Lower lobe of right lung (tissue), 2 donors: ENCODE measurements at regions not wholly inside any gene's neighbourhood (a gene's known extent, or its start where the extent isn't known, plus 50 kb on each side); places are given as distances from the start of the nearest gene placed in this dataset.

Experiments used
- ATAC-seq, 2 donors: fragments of 200-7000 bp; cut with Tn5 transposase; one replicate each; pipeline ENCODE4 v1.9.1; 2020 to 2022; ENCODE audit warnings: mild to moderate bottlenecking in 2 of 2, moderate library complexity in 2 of 2
- DNase-seq: peaks from one replicate; pipeline ENCODE4 v3.0.0-alpha.2; 2020
- H3K27ac ChIP-seq: fragments of 200-600 bp; one replicate; pipeline ENCODE4 v1.8.0; 2022
- H3K27me3 ChIP-seq: fragments of 200-600 bp; one replicate; pipeline ENCODE4 v1.8.0; 2022; ENCODE audit warnings: low read depth
- H3K36me3 ChIP-seq: fragments of 200-600 bp; one replicate; pipeline ENCODE4 v1.8.0; 2022; ENCODE audit warnings: mild to moderate bottlenecking
- H3K4me1 ChIP-seq: fragments of 200-600 bp; one replicate; pipeline ENCODE4 v1.8.0; 2022
- H3K4me3 ChIP-seq: fragments of 200-600 bp; one replicate; pipeline ENCODE4 v1.8.0; 2022; ENCODE audit warnings: mild to moderate bottlenecking
- H3K9me3 ChIP-seq: fragments of 200-600 bp; one replicate; pipeline ENCODE4 v1.8.0; 2022
- CTCF ChIP-seq: fragments of 200-600 bp; IDR thresholded peaks from one replicate; pipeline ENCODE4 v1.8.0; 2022; ENCODE audit warnings: antibody characterized with exemption, mild to moderate bottlenecking
- intact Hi-C: fragments of 100-400 bp; cut with DNase I; formaldehyde crosslinking; loops from one replicate; pipeline ENCODE4 v1.11.0; 2022
- donor health status: DM: no; HTN: yes; CAD: no; lungs with severe emphysema.

GRCh38 chr18:25621682-25622081 is 269.7 kb upstream of the ZNF521 start:
- no peak for DNase-seq
- H3K27ac ChIP-seq, result no peak overlapping the region
- no peak overlapping the region for H3K4me3 ChIP-seq
- no peak for ATAC-seq
- no peaks in the 10 kb centered on the region for H3K36me3 ChIP-seq
- H3K27me3 ChIP-seq, result no peaks in the 10 kb centered on the region
- H3K4me1 ChIP-seq, result no peaks in the 10 kb centered on the region
- intact Hi-C loops, result no loop called here
- peaks cover 10% of the 10 kb centered on the region for H3K9me3 ChIP-seq
- TF ChIP-seq CTCF, result no peak

- Histone ChIP-seq H3K9me3 (peaks cover 7% of the 10 kb centered on the region), H3K27me3 (no peaks in the 10 kb centered on the region), H3K4me1 (no peaks in the 10 kb centered on the region), H3K36me3 (no peaks in the 10 kb centered on the region), H3K27ac (no peak overlapping the region), H3K4me3 (no peak overlapping the region)
- ATAC-seq (no peak), DNase-seq (no peak)
- intact Hi-C loops, result no loop called here
- no peak for TF ChIP-seq CTCF
Measured at GRCh38 chr18:25621144-25621543, 269.2 kb upstream of the ZNF521 start.

- Histone ChIP-seq H3K36me3 (no peaks in the 10 kb centered on the region), H3K9me3 (no peaks in the 10 kb centered on the region), H3K27ac (no peak overlapping the region), H3K4me3 (no peak overlapping the region), H3K27me3 (no peaks in the 10 kb centered on the region), H3K4me1 (no peaks in the 10 kb centered on the region)
- DNase-seq, result no peak
- ATAC-seq, result no peak
- TF ChIP-seq CTCF, result no peak
- intact Hi-C loops, result no loop called here
Measured at GRCh38 chr18:25614168-25614567, 262.2 kb upstream of the ZNF521 start.

- TF ChIP-seq CTCF, result no peak
- H3K27me3 ChIP-seq, result no peaks in the 10 kb centered on the region
- no peak overlapping the region for H3K27ac ChIP-seq
- H3K4me1 ChIP-seq, result no peaks in the 10 kb centered on the region
- intact Hi-C loops, result no loop called here
- no peaks in the 10 kb centered on the region for H3K9me3 ChIP-seq
- H3K36me3 ChIP-seq, result no peaks in the 10 kb centered on the region
- DNase-seq, result no peak
- H3K4me3 ChIP-seq, result no peak overlapping the region
- no peak for ATAC-seq
Measured at GRCh38 chr18:25612466-25612865, 260.5 kb upstream of the ZNF521 start.

- H3K27ac ChIP-seq, result no peak overlapping the region
- no peaks in the 10 kb centered on the region for H3K36me3 ChIP-seq
- no peak for DNase-seq
- no peak for ATAC-seq
- no peaks in the 10 kb centered on the region for H3K9me3 ChIP-seq
- H3K27me3 ChIP-seq, result no peaks in the 10 kb centered on the region
- no peak overlapping the region for H3K4me3 ChIP-seq
- TF ChIP-seq CTCF, result no peak
- no peaks in the 10 kb centered on the region for H3K4me1 ChIP-seq
- intact Hi-C loops, result no loop called here
Measured at GRCh38 chr18:25608091-25608490, 256.1 kb upstream of the ZNF521 start.
